Calu3 (cell line): ENCODE measurements at regions not wholly inside any gene's neighbourhood (a gene's known extent, or its start where the extent isn't known, plus 50 kb on each side); places are given as distances from the start of the nearest gene placed in this dataset.

Experiments used
- BruUV-seq: library from RNA; stranded (reverse); fragments of 400-500 nt; replicated peaks from 2 replicates; lab custom pipeline; 2021; lab: Mats Ljungman, UMichigan
- CTCF ChIA-PET: fragments of 300-600 bp; sonication (Branson Sonifier 250); formaldehyde crosslinking; loops from one replicate; lab custom pipeline; 2022; ENCODE audit warnings: antibody characterized with exemption; lab: Charles Lee
- DNase-seq: peaks from one replicate; pipeline ENCODE4 v3.0.0; 2022
- H3K27ac Mint-ChIP-seq: one replicate; pipeline ENCODE4 v1.8.0; 2022; ENCODE audit warnings: mixed read lengths; ENCODE audit not compliant: unreplicated experiment
- H3K27me3 Mint-ChIP-seq: one replicate; pipeline ENCODE4 v1.8.0; 2022; ENCODE audit warnings: mixed read lengths; ENCODE audit not compliant: unreplicated experiment
- H3K36me3 Mint-ChIP-seq: one replicate; pipeline ENCODE4 v1.8.0; 2022; ENCODE audit warnings: mild to moderate bottlenecking, moderate library complexity, mixed read lengths; ENCODE audit not compliant: insufficient read depth, unreplicated experiment
- H3K4me1 Mint-ChIP-seq: one replicate; pipeline ENCODE4 v1.8.0; 2022; ENCODE audit warnings: mild to moderate bottlenecking, low read depth, mixed read lengths; ENCODE audit not compliant: unreplicated experiment
- H3K4me3 Mint-ChIP-seq: one replicate; pipeline ENCODE4 v1.8.0; 2022; ENCODE audit warnings: mild to moderate bottlenecking, low read depth, moderate library complexity, mixed read lengths; ENCODE audit not compliant: unreplicated experiment
- H3K9me3 Mint-ChIP-seq: one replicate; pipeline ENCODE4 v1.8.0; 2022; ENCODE audit warnings: low read depth, mixed read lengths; ENCODE audit not compliant: unreplicated experiment
- CTCF ChIP-seq: fragments of 200-600 bp; IDR thresholded peaks from one replicate; pipeline ENCODE4 v1.8.0; 2022; ENCODE audit warnings: antibody characterized with exemption; ENCODE audit not compliant: unreplicated experiment
- intact Hi-C: fragments of 100-400 bp; cut with micrococcal nuclease; formaldehyde crosslinking; loops from one replicate; pipeline ENCODE4 v1.10.0; 2022; ENCODE audit not compliant: unreplicated experiment

GRCh38 chr15:70382762-70383458 lies 285.2 kb upstream of the TLE3 start:
- BruUV-seq: no TSS peak
- H3K4me3 Mint-ChIP-seq: no peak overlapping the region
- no peak for DNase-seq
- CTCF ChIA-PET: interaction anchor here (1.0 kb wide), 1 partner anchor 47 kb away, joined by 4 read pairs; no protein-coding TSS in a partner anchor
- TF ChIP-seq CTCF: no peak
- peaks cover 14% of the 10 kb centered on the region for H3K27me3 Mint-ChIP-seq
- intact Hi-C loops: no loop called here
- no peaks in the 10 kb centered on the region for H3K9me3 Mint-ChIP-seq
- H3K4me1 Mint-ChIP-seq: no peaks in the 10 kb centered on the region
- H3K27ac Mint-ChIP-seq: no peak overlapping the region
- no peaks in the 10 kb centered on the region for H3K36me3 Mint-ChIP-seq

- DNase-seq: no peak
- intact Hi-C loops: no loop called here
- Mint-ChIP-seq H3K4me1 (peaks cover 3% of the 10 kb centered on the region), H3K27ac (no peak overlapping the region), H3K4me3 (no peak overlapping the region), H3K36me3 (no peaks in the 10 kb centered on the region), H3K27me3 (peaks cover 14% of the 10 kb centered on the region), H3K9me3 (no peaks in the 10 kb centered on the region)
- no TSS peak for BruUV-seq
- CTCF ChIA-PET: no interaction called here
- TF ChIP-seq CTCF: no peak
Measured at GRCh38 chr15:70382009-70382749, 284.5 kb upstream of the TLE3 start.

- intact Hi-C loops: no loop called here
- no TSS peak for BruUV-seq
- Mint-ChIP-seq H3K27ac (no peak overlapping the region), H3K4me3 (no peak overlapping the region), H3K9me3 (no peaks in the 10 kb centered on the region), H3K4me1 (peaks cover 21% of the 10 kb centered on the region), H3K36me3 (no peaks in the 10 kb centered on the region), H3K27me3 (peaks cover 28% of the 10 kb centered on the region)
- TF ChIP-seq CTCF: no peak
- CTCF ChIA-PET: no interaction called here
- no peak for DNase-seq
Measured at GRCh38 chr15:70379938-70380883, 282.5 kb upstream of the TLE3 start.

GRCh38 chr15:70379134-70379533 lies 281.4 kb upstream of the TLE3 start:
- Mint-ChIP-seq H3K27me3 (peaks cover 35% of the 10 kb centered on the region), H3K36me3 (no peaks in the 10 kb centered on the region), H3K27ac (no peak overlapping the region), H3K4me1 (peaks cover 31% of the 10 kb centered on the region), H3K4me3 (no peak overlapping the region), H3K9me3 (no peaks in the 10 kb centered on the region)
- no peak for DNase-seq
- TF ChIP-seq CTCF: no peak
- BruUV-seq: no TSS peak
- CTCF ChIA-PET: no interaction called here
- intact Hi-C loops: no loop called here
